B cell (primary cell): ENCODE measurements at regions not wholly inside any gene's neighbourhood (a gene's known extent, or its start where the extent isn't known, plus 50 kb on each side); places are given as distances from the start of the nearest gene placed in this dataset.

Experiments used
- CTCF ChIP-seq: fragments of 200-600 bp; IDR thresholded peaks from one replicate; pipeline ENCODE4 v1.8.0; 2022; ENCODE audit warnings: antibody characterized with exemption, mild to moderate bottlenecking
- EZH2 ChIP-seq: IDR thresholded peaks from 2 replicates; pipeline ENCODE4 v1.6.1; 2012; ENCODE audit warnings: borderline replicate concordance, low read depth, mild to moderate bottlenecking, moderate library complexity, low read length; ENCODE audit not compliant: insufficient read depth, poor library complexity, severe bottlenecking

- TF ChIP-seq CTCF (no peak), EZH2 (no peak)
Observed at GRCh38 chr17:20783091-20783490, 203.6 kb downstream of the CDRT15L2 start.
